ENCODE measurements at regions not wholly inside any gene's neighbourhood (a gene's known extent, or its start where the extent isn't known, plus 50 kb on each side); places are given as distances from the start of the nearest gene placed in this dataset.

DNA sequence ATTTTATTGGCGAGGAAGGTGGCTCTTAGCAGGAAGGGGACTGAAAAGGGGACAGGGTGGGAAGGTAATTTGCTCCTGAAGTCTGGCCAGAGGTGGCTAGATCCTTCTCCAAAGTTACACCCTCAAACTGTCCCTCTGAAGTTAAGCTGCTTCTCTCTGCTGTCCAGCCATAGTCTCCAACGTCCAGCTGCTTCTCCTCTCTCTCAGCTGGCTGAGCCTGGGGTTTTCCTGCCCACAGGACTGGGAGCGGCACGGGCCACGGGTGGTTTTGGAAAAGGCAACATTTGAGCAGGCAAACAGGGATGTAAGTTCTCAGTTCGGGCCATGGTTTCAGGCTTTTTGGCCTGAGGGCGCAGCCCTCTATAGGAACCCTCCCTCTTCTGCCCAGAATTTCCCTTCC is 128.3 kb downstream of the YIPF5 start:
- TF ChIP-seq PAX5 (IDR thresholded peaks at IDR 0.05; ENCODE audit: insufficient read depth, low read length, severe bottlenecking) (no peak), POLR2A (IDR thresholded peaks at IDR 0.05; ENCODE audit: low read depth, low read length) (no peak)

Measured in GM12891 (cell line).